ENCODE measurements at regions not wholly inside any gene's neighbourhood (a gene's known extent, or its start where the extent isn't known, plus 50 kb on each side); places are given as distances from the start of the nearest gene placed in this dataset.

GRCh38 chr9:80893190-80893589 is 796.2 kb downstream of the TLE1 start:
- in situ Hi-C loops (cut with MboI) (no loop called here), intact Hi-C loops (cut with micrococcal nuclease; ENCODE audit: unreplicated experiment) (no loop called here)
- no TSS peak for BruUV-seq (replicated peaks)
- H3K36me3 ChIP-seq (ENCODE audit: control insufficient read depth in 2 of 2, insufficient read depth in 2 of 2, low read length in 1 of 2) = no peaks in the 10 kb centered on the region
- ChIA-PET CTCF (no interaction called here), RAD21 (ENCODE audit: unreplicated experiment) (no interaction called here), SMC1A (ENCODE audit: uncharacterized antibody, unreplicated experiment) (interaction anchor here (0.9 to 1.2 kb wide), 2 partner anchors 11 to 292 kb away, joined by 3 read pairs; no protein-coding TSS in a partner anchor), POLR2A (no interaction called here)
- H3K4me1 ChIP-seq (ENCODE audit: control insufficient read depth, insufficient read depth, low read length) = no peaks in the 10 kb centered on the region
- no peak overlapping the region for H3K4me3 ChIP-seq
- no peaks in the 10 kb centered on the region for H3K79me2 ChIP-seq (ENCODE audit: control insufficient read depth, insufficient read depth, low read length)
- FAIRE-seq (no peak), ATAC-seq (no peak), DNase-seq (ENCODE audit: low read depth, low spot score) (no peak)
- H3K27ac ChIP-seq (ENCODE audit: control insufficient read depth, insufficient read depth) = no peak overlapping the region
- H2AFZ ChIP-seq (ENCODE audit: control insufficient read depth, low read depth, low read length) = no peak overlapping the region
- no peaks in the 10 kb centered on the region for H3K9me3 ChIP-seq (replicated peaks; ENCODE audit: control insufficient read depth, insufficient read depth, low read length)
- 8% methylated on average over 2 of the region's 2 CpGs for WGBS (ENCODE audit: insufficient coverage, insufficient replicate concordance, low lambda C conversion rate, missing lambda C conversion rate)
- H3K4me2 ChIP-seq (ENCODE audit: control insufficient read depth, insufficient read depth) = no peak overlapping the region
- no peak overlapping the region for H3K9ac ChIP-seq (ENCODE audit: control insufficient read depth, insufficient read depth, low read length)
- H4K20me1 ChIP-seq (ENCODE audit: control insufficient read depth, insufficient read depth) = no peaks in the 10 kb centered on the region
- no peak for TF ChIP-seq RCOR1 (conservative IDR thresholded peaks at IDR 0.05; ENCODE audit: low read depth, low read length)
- TF ChIP-seq NFYB (IDR thresholded peaks at IDR 0.05; ENCODE audit: insufficient read depth, low read depth, low read length) = no peak
- no peak for TF ChIP-seq CHD1 (IDR thresholded peaks at IDR 0.05; ENCODE audit: low read depth, low read length)
- no peak for TF ChIP-seq CTCF (IDR thresholded peaks at IDR 0.05 in 2 of 3, conservative IDR thresholded peaks at IDR 0.05 in 1 of 3; ENCODE audit: control insufficient read depth in 2 of 3, extremely low read depth in 1 of 3, insufficient read depth in 1 of 3, low read depth in 3 of 3, low read length in 3 of 3)
- TF ChIP-seq ETV6 (conservative IDR thresholded peaks at IDR 0.05 in 1 of 2, IDR thresholded peaks at IDR 0.05 in 1 of 2; ENCODE audit: borderline replicate concordance in 1 of 2, low read depth in 1 of 2) = no peak
- no peak for TF ChIP-seq TARDBP (IDR thresholded peaks at IDR 0.05; ENCODE audit: borderline replicate concordance)
- H3K27me3 ChIP-seq (replicated peaks in 1 of 2; ENCODE audit: control insufficient read depth in 2 of 2, insufficient read depth in 2 of 2, low read length in 1 of 2) = no peaks in the 10 kb centered on the region

GRCh38 chr9:80892703-80893102 is 796.6 kb downstream of the TLE1 start:
- no peak for DNase-seq (ENCODE audit: low read depth, low spot score)
- Histone ChIP-seq H3K9me3 (replicated peaks; ENCODE audit: control insufficient read depth, insufficient read depth, low read length) (no peaks in the 10 kb centered on the region), H3K4me3 (no peak overlapping the region), H3K27me3 (replicated peaks in 1 of 2; ENCODE audit: control insufficient read depth in 2 of 2, insufficient read depth in 2 of 2, low read length in 1 of 2) (no peaks in the 10 kb centered on the region), H3K9ac (ENCODE audit: control insufficient read depth, insufficient read depth, low read length) (no peak overlapping the region), H3K4me2 (ENCODE audit: control insufficient read depth, insufficient read depth) (no peak overlapping the region), H3K79me2 (ENCODE audit: control insufficient read depth, insufficient read depth, low read length) (no peaks in the 10 kb centered on the region), H3K36me3 (ENCODE audit: control insufficient read depth in 2 of 2, insufficient read depth in 2 of 2, low read length in 1 of 2) (no peaks in the 10 kb centered on the region), H4K20me1 (ENCODE audit: control insufficient read depth, insufficient read depth) (no peaks in the 10 kb centered on the region), H3K27ac (ENCODE audit: control insufficient read depth, insufficient read depth) (no peak overlapping the region), H3K4me1 (ENCODE audit: control insufficient read depth, insufficient read depth, low read length) (no peaks in the 10 kb centered on the region), H2AFZ (ENCODE audit: control insufficient read depth, low read depth, low read length) (no peak overlapping the region)
- ChIA-PET RAD21 (ENCODE audit: unreplicated experiment) (no interaction called here), SMC1A (ENCODE audit: uncharacterized antibody, unreplicated experiment) (no interaction called here), CTCF (no interaction called here), POLR2A (no interaction called here)
- BruUV-seq (replicated peaks) = no TSS peak
- intact Hi-C loops (cut with micrococcal nuclease; ENCODE audit: unreplicated experiment) = no loop called here
- in situ Hi-C loops (cut with MboI) = no loop called here
- WGBS (ENCODE audit: insufficient coverage, insufficient replicate concordance, low lambda C conversion rate, missing lambda C conversion rate) = 0% methylated on average over 1 of the region's 1 CpG
- no peak for FAIRE-seq
- no peak for ATAC-seq
- TF ChIP-seq SMAD1 (IDR thresholded peaks at IDR 0.05; ENCODE audit: low read depth, partially characterized antibody) = no peak
- TF ChIP-seq MTA2 (IDR thresholded peaks at IDR 0.05; ENCODE audit: low read depth) = no peak
- no peak for TF ChIP-seq TCF12 (IDR thresholded peaks at IDR 0.05; ENCODE audit: low read depth, low read length)
- TF ChIP-seq BMI1 (IDR thresholded peaks at IDR 0.05; ENCODE audit: borderline replicate concordance) = no peak
- no peak for TF ChIP-seq ZNF592 (IDR thresholded peaks at IDR 0.05)

All from GM12878 (cell line).